ENCODE measurements at regions not wholly inside any gene's neighbourhood (a gene's known extent, or its start where the extent isn't known, plus 50 kb on each side); places are given as distances from the start of the nearest gene placed in this dataset.

GRCh38 chr10:79007421-79008319 is 61.1 kb upstream of the ZMIZ1 start:
- no TSS peak for BruUV-seq (replicated peaks)
- Histone ChIP-seq H3K4me1 (ENCODE audit: insufficient read depth, low read length, poor library complexity, severe bottlenecking) (no peaks in the 10 kb centered on the region), H3K27ac (ENCODE audit: low read depth, low read length, poor library complexity, severe bottlenecking) (no peak overlapping the region), H3K27me3 (replicated peaks; ENCODE audit: insufficient read depth, low read depth, low read length, poor library complexity) (no peaks in the 10 kb centered on the region), H3K9me3 (ENCODE audit: low read depth, low read length, poor library complexity, severe bottlenecking) (no peaks in the 10 kb centered on the region), H3K36me3 (ENCODE audit: insufficient read depth, low read length, poor library complexity, severe bottlenecking) (no peaks in the 10 kb centered on the region), H3K4me3 (ENCODE audit: low read depth, low read length, poor library complexity, severe bottlenecking) (no peak overlapping the region)
- intact Hi-C loops (cut with micrococcal nuclease; ENCODE audit: unreplicated experiment) = no loop called here
- no peak for DNase-seq (ENCODE audit: low spot score)
- CTCF ChIA-PET = no interaction called here
- TF ChIP-seq EZH2 (IDR thresholded peaks at IDR 0.05; ENCODE audit: borderline replicate concordance, low read depth, low read length, poor library complexity, severe bottlenecking) (no peak), CTCF (conservative IDR thresholded peaks at IDR 0.05; ENCODE audit: low read depth, low read length) (no peak)
- POLR2A ChIA-PET (ENCODE audit: low non-redundant PET) = no interaction called here

GRCh38 chr10:79009145-79009544 is 59.6 kb upstream of the ZMIZ1 start:
- Histone ChIP-seq H3K9me3 (ENCODE audit: low read depth, low read length, poor library complexity, severe bottlenecking) (no peaks in the 10 kb centered on the region), H3K36me3 (ENCODE audit: insufficient read depth, low read length, poor library complexity, severe bottlenecking) (no peaks in the 10 kb centered on the region), H3K27me3 (replicated peaks; ENCODE audit: insufficient read depth, low read depth, low read length, poor library complexity) (no peaks in the 10 kb centered on the region), H3K4me3 (ENCODE audit: low read depth, low read length, poor library complexity, severe bottlenecking) (no peak overlapping the region), H3K27ac (ENCODE audit: low read depth, low read length, poor library complexity, severe bottlenecking) (no peak overlapping the region), H3K4me1 (ENCODE audit: insufficient read depth, low read length, poor library complexity, severe bottlenecking) (no peaks in the 10 kb centered on the region)
- no peak for DNase-seq (ENCODE audit: low spot score)
- no TSS peak for BruUV-seq (replicated peaks)
- TF ChIP-seq EZH2 (IDR thresholded peaks at IDR 0.05; ENCODE audit: borderline replicate concordance, low read depth, low read length, poor library complexity, severe bottlenecking) (no peak), CTCF (conservative IDR thresholded peaks at IDR 0.05; ENCODE audit: low read depth, low read length) (no peak)
- ChIA-PET POLR2A (ENCODE audit: low non-redundant PET) (no interaction called here), CTCF (no interaction called here)
- intact Hi-C loops (cut with micrococcal nuclease; ENCODE audit: unreplicated experiment) = no loop called here

GRCh38 chr10:79012567-79012966 is 56.2 kb upstream of the ZMIZ1 start:
- POLR2A ChIA-PET (ENCODE audit: low non-redundant PET) = no interaction called here

More at GRCh38 chr10:79012567-79012966, 56.2 kb upstream of the ZMIZ1 start:
- intact Hi-C loops (cut with micrococcal nuclease; ENCODE audit: unreplicated experiment) = no loop called here
- Histone ChIP-seq H3K27ac (ENCODE audit: low read depth, low read length, poor library complexity, severe bottlenecking) (no peak overlapping the region), H3K27me3 (replicated peaks; ENCODE audit: insufficient read depth, low read depth, low read length, poor library complexity) (no peaks in the 10 kb centered on the region), H3K9me3 (ENCODE audit: low read depth, low read length, poor library complexity, severe bottlenecking) (no peaks in the 10 kb centered on the region), H3K4me3 (ENCODE audit: low read depth, low read length, poor library complexity, severe bottlenecking) (no peak overlapping the region), H3K4me1 (ENCODE audit: insufficient read depth, low read length, poor library complexity, severe bottlenecking) (no peaks in the 10 kb centered on the region), H3K36me3 (ENCODE audit: insufficient read depth, low read length, poor library complexity, severe bottlenecking) (no peaks in the 10 kb centered on the region)
- CTCF ChIA-PET = no interaction called here
- DNase-seq (ENCODE audit: low spot score) = no peak
- TF ChIP-seq EZH2 (IDR thresholded peaks at IDR 0.05; ENCODE audit: borderline replicate concordance, low read depth, low read length, poor library complexity, severe bottlenecking) = no peak
- no peak for TF ChIP-seq CTCF (conservative IDR thresholded peaks at IDR 0.05; ENCODE audit: low read depth, low read length)
- BruUV-seq (replicated peaks) = no TSS peak
